A673 (cell line): ENCODE measurements at regions not wholly inside any gene's neighbourhood (a gene's known extent, or its start where the extent isn't known, plus 50 kb on each side); places are given as distances from the start of the nearest gene placed in this dataset.
"Not testable (repeated sequence)": the region's sequence is repeated elsewhere in the genome, so short reads cannot be mapped to it uniquely, and the experiment has no call there.

Source experiments
- CTCF ChIP-seq: fragments of 300-800, 200-600 bp; sonication (generic); conservative IDR thresholded peaks from 2 replicates; pipeline ENCODE4 v1.5.1; 2017; ENCODE audit warnings: low read depth, mild to moderate bottlenecking, antibody characterized with exemption, low read length, moderate library complexity, mixed read lengths
- EZH2 ChIP-seq: fragments of 200-600 bp; sonication (generic); IDR thresholded peaks from 2 replicates; pipeline ENCODE4 v1.6.1; 2017; ENCODE audit warnings: borderline replicate concordance, low read depth, mild to moderate bottlenecking, mixed read lengths, antibody characterized with exemption, low read length; ENCODE audit not compliant: poor library complexity, severe bottlenecking

- TF ChIP-seq CTCF, EZH2: not testable (repeated sequence)
These were observed 80.4 kb upstream of the B3GAT1 start for GRCh38 chr11:134492411-134492810.
